ENCODE measurements at regions not wholly inside any gene's neighbourhood (a gene's known extent, or its start where the extent isn't known, plus 50 kb on each side); places are given as distances from the start of the nearest gene placed in this dataset.

DNA sequence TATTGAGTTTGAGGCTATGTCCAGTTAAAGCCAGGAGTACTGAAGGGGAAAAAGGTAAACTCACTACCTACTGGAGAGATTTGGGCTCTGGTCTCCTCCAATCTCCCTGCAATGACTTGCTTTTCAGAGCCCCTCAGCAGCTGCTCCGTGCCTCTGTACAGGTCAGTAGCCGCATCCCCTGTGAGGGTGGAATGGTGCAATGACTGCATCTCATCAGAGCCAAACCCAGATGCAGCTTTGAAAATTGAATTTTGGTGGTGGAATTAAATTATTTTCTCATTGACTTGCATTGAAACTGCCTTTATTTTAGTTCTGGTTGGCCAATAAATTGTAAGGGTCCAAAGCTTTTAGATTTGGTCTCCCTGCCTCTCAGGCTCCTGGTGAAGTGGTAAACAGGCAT, 166.7 kb downstream of the DLL1 start:
- ChIA-PET POLR2A (ENCODE audit: partially characterized antibody) (no interaction called here), CTCF (ENCODE audit: partially characterized antibody) (no interaction called here)
- WGBS, 2 experiments (ENCODE audit: extremely low coverage in 1 of 2, insufficient coverage in 1 of 2, insufficient read length in 1 of 2, insufficient replicate concordance in 2 of 2, low coverage in 1 of 2, low lambda C conversion rate in 2 of 2, missing lambda C conversion rate in 1 of 2) = 100% methylated on average over 2 of the region's 2 CpGs; no CpG with 5 or more reads in 1 of the 2 experiments
- Histone ChIP-seq H2BK5ac (ENCODE audit: low read depth, low read length) (no peak overlapping the region), H3K79me1 (ENCODE audit: low read depth, low read length) (no peaks in the 10 kb centered on the region), H2BK20ac (ENCODE audit: low read length) (no peak overlapping the region), H2BK15ac (ENCODE audit: low read length) (no peak overlapping the region), H3K56ac (replicated peaks; ENCODE audit: insufficient read length, low read depth, low read length) (no peak overlapping the region), H3K14ac (ENCODE audit: insufficient read length) (no peak overlapping the region), H3K9me3 (ENCODE audit: insufficient read depth in 2 of 2, low read depth in 1 of 2, low read length in 1 of 2) (0 out of 4 replicates have a peak, but pooled peaks cover 0 to 9% of the 10 kb centered on the region in 2 experiments), H3K4me3 (ENCODE audit: extremely low read depth in 1 of 4, insufficient read depth in 2 of 4, low read depth in 3 of 4, low read length in 4 of 4) (no peak overlapping the region), H4K91ac (replicated peaks; ENCODE audit: insufficient read length, low read length) (no peak overlapping the region), H3K23ac (ENCODE audit: insufficient read length) (no peak overlapping the region), H3K4ac (replicated peaks; ENCODE audit: insufficient read length, low read depth, low read length) (no peak overlapping the region), H2AFZ (ENCODE audit: low read length) (no peak overlapping the region), H3K4me1 (replicated peaks in 1 of 4; ENCODE audit: control insufficient read depth in 3 of 4, insufficient read depth in 4 of 4, low read length in 3 of 4) (no peaks in the 10 kb centered on the region), H3K18ac (ENCODE audit: extremely low read depth, low read length) (no peak overlapping the region), H3K36me3 (ENCODE audit: control insufficient read depth in 2 of 4, insufficient read depth in 4 of 4, low read length in 3 of 4) (no peaks in the 10 kb centered on the region; a peak in 1 of 8 replicates), H2BK120ac (replicated peaks; ENCODE audit: low read depth, low read length) (no peak overlapping the region), H2BK12ac (ENCODE audit: low read depth, low read length) (no peak overlapping the region), H3K27me3 (replicated peaks in 1 of 4; ENCODE audit: control insufficient read depth in 3 of 4, extremely low read depth in 1 of 4, insufficient read depth in 3 of 4, low read length in 3 of 4) (no peaks in the 10 kb centered on the region), H3K79me2 (ENCODE audit: control insufficient read depth in 1 of 2, insufficient read depth in 2 of 2, low read length in 2 of 2) (no peaks in the 10 kb centered on the region), H4K20me1 (replicated peaks in 1 of 2; ENCODE audit: control insufficient read depth in 1 of 2, insufficient read depth in 2 of 2, low read length in 2 of 2) (no peaks in the 10 kb centered on the region), H3K9ac (replicated peaks in 1 of 4; ENCODE audit: extremely low read depth in 1 of 4, low read depth in 3 of 4, low read length in 3 of 4) (no peak overlapping the region), H2AK5ac (ENCODE audit: low read depth, low read length) (no peak overlapping the region), H3K4me2 (ENCODE audit: insufficient read depth in 1 of 2, low read depth in 2 of 2, low read length in 2 of 2) (no peak overlapping the region), H3K27ac (ENCODE audit: low read depth, low read length) (no peak overlapping the region), H3K23me2 (ENCODE audit: low read depth, low read length) (no peaks in the 10 kb centered on the region), H4K5ac (ENCODE audit: insufficient read length, low read depth, low read length) (no peak overlapping the region), H4K8ac (ENCODE audit: extremely low read depth, insufficient read depth, low read length) (no peak overlapping the region)
- FAIRE-seq (no peak), DNase-seq (ENCODE audit: low read depth in 1 of 2, low spot score in 2 of 2) (peak in 1 of 2 experiments; percentile 10)
- no peak for TF ChIP-seq SUZ12 (IDR thresholded peaks at IDR 0.05; ENCODE audit: low read length)
- TF ChIP-seq TCF12 (IDR thresholded peaks at IDR 0.05; ENCODE audit: low read depth, low read length) = no peak
- no peak for TF ChIP-seq RXRA (IDR thresholded peaks at IDR 0.05; ENCODE audit: insufficient read depth, low read depth, low read length)
- no peak for TF ChIP-seq CBX8 (IDR thresholded peaks at IDR 0.05; ENCODE audit: borderline replicate concordance, low read depth, low read length)
- no peak for TF ChIP-seq EGR1 (IDR thresholded peaks at IDR 0.05; ENCODE audit: borderline replicate concordance, low read depth, low read length)
- TF ChIP-seq CREB1 (IDR thresholded peaks at IDR 0.05) = no peak
- TF ChIP-seq POLR2AphosphoS5 (IDR thresholded peaks at IDR 0.05; ENCODE audit: low read depth, low read length) = no peak
- no peak for TF ChIP-seq CTBP2 (IDR thresholded peaks at IDR 0.05; ENCODE audit: borderline replicate concordance, insufficient read depth, insufficient read length, low read length)
- no peak for TF ChIP-seq SAP30 (IDR thresholded peaks at IDR 0.05; ENCODE audit: insufficient read depth, insufficient replicate concordance, low read length)
- TF ChIP-seq E2F6 (IDR thresholded peaks at IDR 0.05) = no peak
- TF ChIP-seq RNF2 (IDR thresholded peaks at IDR 0.05; ENCODE audit: borderline replicate concordance, low read depth, low read length, missing control alignments, poor library complexity, severe bottlenecking) = no peak

Measured in H1 (cell line).